AG04449 (cell line): ENCODE measurements at regions not wholly inside any gene's neighbourhood (a gene's known extent, or its start where the extent isn't known, plus 50 kb on each side); places are given as distances from the start of the nearest gene placed in this dataset.

Experiments used
- CTCF ChIA-PET: fragments of 350-600 bp; formaldehyde crosslinking; extraction: SDS; loops from one replicate; lab custom pipeline; 2021; ENCODE audit warnings: antibody characterized with exemption; lab: Yijun Ruan, JAX
- POLR2A ChIA-PET: fragments of 400-600, 350-600 bp; formaldehyde crosslinking; extraction: SDS; loops from one replicate; lab custom pipeline; 2020; ENCODE audit warnings: antibody characterized with exemption, inconsistent platforms; lab: Yijun Ruan, JAX
- DNase-seq: peaks from one replicate; pipeline ENCODE4 v3.0.0-alpha.2; 2010; ENCODE audit warnings: low read depth, low spot score
- H3K4me3 ChIP-seq: 2 replicates; pipeline ENCODE4 v1.5.1; 2011; ENCODE audit warnings: low read depth, mild to moderate bottlenecking, control low read depth, low read length
- TF ChIP-seq, protein P1 (sequence below): IDR thresholded peaks from one replicate; pipeline ENCODE4 v1.5.1; 2011; ENCODE audit warnings: mild to moderate bottlenecking, moderate library complexity, low read length, control low read depth, inconsistent platforms; ENCODE audit not compliant: insufficient read depth; ENCODE audit errors: missing control alignments

DNA sequence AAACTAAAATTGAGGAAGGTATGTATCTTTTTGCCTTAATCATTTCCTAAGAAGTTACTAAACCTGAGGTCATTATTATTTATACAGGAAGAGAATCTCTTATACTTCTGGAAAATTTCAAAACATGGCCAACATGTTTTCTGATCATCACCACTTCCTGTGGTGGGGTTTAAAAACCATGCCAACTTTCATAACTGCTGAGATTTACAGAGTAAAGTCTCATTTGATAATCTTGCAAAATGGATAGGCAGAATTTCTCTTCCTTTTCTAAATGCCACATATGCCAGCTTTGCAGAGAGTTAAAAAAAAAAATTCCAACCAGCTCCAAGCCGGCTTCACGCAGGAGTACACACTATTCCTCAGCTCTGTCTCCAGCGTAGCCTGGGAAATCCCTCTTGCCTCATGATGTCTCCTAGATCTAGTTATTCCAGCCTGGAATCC, 124.3 kb upstream of the SPRED1 start:
- TF ChIP-seq, protein P1, sequence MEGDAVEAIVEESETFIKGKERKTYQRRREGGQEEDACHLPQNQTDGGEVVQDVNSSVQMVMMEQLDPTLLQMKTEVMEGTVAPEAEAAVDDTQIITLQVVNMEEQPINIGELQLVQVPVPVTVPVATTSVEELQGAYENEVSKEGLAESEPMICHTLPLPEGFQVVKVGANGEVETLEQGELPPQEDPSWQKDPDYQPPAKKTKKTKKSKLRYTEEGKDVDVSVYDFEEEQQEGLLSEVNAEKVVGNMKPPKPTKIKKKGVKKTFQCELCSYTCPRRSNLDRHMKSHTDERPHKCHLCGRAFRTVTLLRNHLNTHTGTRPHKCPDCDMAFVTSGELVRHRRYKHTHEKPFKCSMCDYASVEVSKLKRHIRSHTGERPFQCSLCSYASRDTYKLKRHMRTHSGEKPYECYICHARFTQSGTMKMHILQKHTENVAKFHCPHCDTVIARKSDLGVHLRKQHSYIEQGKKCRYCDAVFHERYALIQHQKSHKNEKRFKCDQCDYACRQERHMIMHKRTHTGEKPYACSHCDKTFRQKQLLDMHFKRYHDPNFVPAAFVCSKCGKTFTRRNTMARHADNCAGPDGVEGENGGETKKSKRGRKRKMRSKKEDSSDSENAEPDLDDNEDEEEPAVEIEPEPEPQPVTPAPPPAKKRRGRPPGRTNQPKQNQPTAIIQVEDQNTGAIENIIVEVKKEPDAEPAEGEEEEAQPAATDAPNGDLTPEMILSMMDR: no peak
- no peak overlapping the region for H3K4me3 ChIP-seq
- no peak for DNase-seq
- ChIA-PET POLR2A (no interaction called here), CTCF (no interaction called here)

DNA sequence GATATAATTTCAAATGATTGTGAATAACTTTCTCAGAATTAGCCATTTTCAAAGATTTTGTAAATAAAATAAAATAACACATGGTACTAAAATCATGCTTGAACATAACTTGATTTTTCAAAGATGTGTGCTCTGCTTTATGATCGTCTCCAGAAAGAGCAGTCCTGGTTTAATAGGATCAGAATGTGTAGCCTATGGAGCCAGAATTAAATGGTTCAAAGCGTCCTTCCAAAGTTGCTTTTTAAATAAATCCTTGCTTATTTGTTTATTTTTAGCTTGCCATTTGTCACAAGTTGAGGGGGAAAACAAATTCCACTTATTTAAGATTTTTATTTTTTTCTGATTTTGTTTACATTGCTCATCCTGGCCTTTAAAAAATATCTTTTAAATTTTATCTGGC, 123.7 kb upstream of the SPRED1 start:
- POLR2A ChIA-PET: interaction anchor here (0.6 to 2.3 kb wide), 3 partner anchors 9 to 123 kb away, joined by 3 to 28 read pairs (median 4); partner anchors contain the start of gene SPRED1
- CTCF ChIA-PET: interaction anchor here (0.8 kb wide), 1 partner anchor 13 kb away, joined by 3 read pairs; no protein-coding TSS in a partner anchor
- TF ChIP-seq, protein P1: no peak
- DNase-seq: no peak
- H3K4me3 ChIP-seq: no peak overlapping the region

DNA sequence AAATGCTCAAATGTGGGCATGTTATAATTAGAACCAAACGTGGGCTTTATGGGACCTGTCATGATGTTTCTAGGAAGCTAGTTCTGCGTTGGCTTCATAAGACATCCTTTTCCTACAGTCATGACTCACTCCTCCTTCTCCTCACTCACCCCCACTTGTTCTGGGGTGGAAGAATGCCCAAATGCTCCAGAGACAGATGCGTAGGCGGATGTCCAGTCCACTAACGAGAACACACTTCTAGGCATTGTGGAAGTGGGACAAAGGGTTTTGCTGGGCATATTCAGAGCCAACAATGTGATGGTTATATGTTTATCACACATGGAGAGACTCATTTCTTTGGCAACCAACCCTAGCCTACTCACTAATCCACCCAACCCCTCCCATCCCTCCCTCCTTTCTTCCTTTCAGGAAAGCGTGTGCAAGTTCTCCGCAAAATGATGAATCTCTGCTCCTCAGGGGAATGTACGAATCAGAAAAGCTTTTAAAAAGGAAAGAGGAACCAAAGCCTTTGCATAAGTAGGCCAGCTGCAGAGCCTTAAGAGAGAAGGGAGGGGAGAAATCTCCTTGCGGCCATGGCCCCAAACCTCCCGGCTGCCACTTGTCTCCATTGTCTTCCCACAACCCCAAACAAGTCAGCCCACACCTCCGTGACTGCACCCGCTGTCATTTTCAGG, 123.0 kb upstream of the SPRED1 start:
- POLR2A ChIA-PET: interaction anchor here (0.7 to 2.3 kb wide), 3 partner anchors 10 to 125 kb away, joined by 3 to 28 read pairs (median 3); partner anchors contain the start of gene SPRED1
- peak; percentile 85 for DNase-seq
- H3K4me3 ChIP-seq: peak overlapping the region; percentile 44
- TF ChIP-seq, protein P1: no peak
- CTCF ChIA-PET: interaction anchor here (0.8 to 1.0 kb wide), 2 partner anchors 14 to 42 kb away, joined by 3 read pairs; no protein-coding TSS in a partner anchor

DNA sequence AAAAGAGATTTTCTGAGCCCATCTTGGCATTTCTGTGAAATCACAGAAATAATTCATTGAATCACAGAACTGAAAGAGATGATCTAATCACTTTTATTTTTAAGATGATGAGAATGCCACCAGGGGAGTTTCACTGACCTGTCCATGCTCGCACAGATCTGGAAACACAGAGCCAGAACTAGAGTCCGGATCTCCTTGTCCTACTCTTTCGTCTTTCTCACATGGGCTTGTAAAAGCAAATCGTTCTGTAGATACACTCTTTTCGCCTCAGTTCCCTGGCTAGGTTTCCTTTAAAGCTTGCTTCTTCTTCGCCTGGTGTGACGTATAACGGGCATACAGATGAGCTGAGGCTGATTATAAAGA, 122.5 kb upstream of the SPRED1 start:
- CTCF ChIA-PET: interaction anchor here (1.0 kb wide), 1 partner anchor 42 kb away, joined by 3 read pairs; no protein-coding TSS in a partner anchor
- peak overlapping the region; percentile 44 for H3K4me3 ChIP-seq
- POLR2A ChIA-PET: interaction anchor here (0.7 to 2.3 kb wide), 3 partner anchors 23 to 124 kb away, joined by 3 to 28 read pairs (median 4); partner anchors contain the start of gene SPRED1
- DNase-seq: no peak
- TF ChIP-seq, protein P1: no peak

DNA sequence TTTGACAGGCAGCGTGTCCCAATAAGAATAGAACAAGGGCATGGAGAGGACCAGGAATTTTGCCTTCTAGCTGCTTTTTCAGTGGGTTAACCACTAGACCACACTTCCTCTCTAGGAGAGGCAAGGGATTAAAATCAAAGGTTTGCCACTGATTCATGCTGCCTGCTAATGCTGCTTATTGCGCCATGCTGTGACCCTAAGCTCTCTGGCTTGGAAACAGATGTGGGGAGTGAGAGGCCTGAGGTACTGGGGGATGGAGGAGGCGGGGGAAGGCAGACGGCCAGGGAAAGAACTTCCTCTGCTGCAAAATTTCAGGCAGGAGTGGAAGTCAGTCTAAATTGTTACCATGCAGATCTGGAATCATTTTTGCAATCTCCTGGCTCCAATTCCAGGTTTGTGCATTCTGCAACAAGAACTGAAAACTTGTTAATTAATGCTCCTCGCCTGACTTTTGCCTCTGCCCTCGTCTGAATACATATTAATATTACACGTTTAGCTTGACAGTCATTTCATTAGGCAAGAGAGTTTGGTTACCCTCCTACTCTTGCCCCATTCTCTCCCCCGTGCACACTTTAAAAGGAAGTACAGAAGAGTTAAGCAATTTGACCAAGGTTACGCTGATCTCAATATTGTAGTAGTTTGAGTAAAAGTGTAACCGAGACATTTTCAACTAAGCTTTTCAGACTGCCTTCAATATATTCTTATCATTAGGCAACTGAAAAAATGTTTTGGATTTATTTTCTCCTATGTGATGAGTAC, 121.7 kb upstream of the SPRED1 start:
- no peak overlapping the region for H3K4me3 ChIP-seq
- DNase-seq: peak; percentile 87
- POLR2A ChIA-PET: interaction anchor here (1.1 to 2.3 kb wide), 2 partner anchors 24 to 121 kb away, joined by 4 to 28 read pairs; partner anchors contain the start of gene SPRED1
- TF ChIP-seq, protein P1: no peak
- CTCF ChIA-PET: interaction anchor here (1.0 kb wide), 1 partner anchor 43 kb away, joined by 3 read pairs; no protein-coding TSS in a partner anchor
